NCI-H1694 (cell line): ENCODE measurements at regions not wholly inside any gene's neighbourhood (a gene's known extent, or its start where the extent isn't known, plus 50 kb on each side); places are given as distances from the start of the nearest gene placed in this dataset.

Source experiments
- DNase-seq: peaks from one replicate; lab custom pipeline; 2025; lab: John Stamatoyannopoulos, UW

GRCh38 chr3:135740211-135740610 lies 225.3 kb upstream of the PPP2R3A start:
- no peak for DNase-seq

- DNase-seq = no peak
These were observed 224.8 kb upstream of the PPP2R3A start for GRCh38 chr3:135740751-135741150.

GRCh38 chr3:135751991-135752390 lies 213.5 kb upstream of the PPP2R3A start:
- DNase-seq = no peak

GRCh38 chr3:135752851-135753250 lies 212.7 kb upstream of the PPP2R3A start:
- no peak for DNase-seq

- DNase-seq = no peak
These were observed 212.0 kb upstream of the PPP2R3A start for GRCh38 chr3:135753506-135753905.

GRCh38 chr3:135755330-135756105 lies 210.0 kb upstream of the PPP2R3A start:
- no peak for DNase-seq

- DNase-seq = no peak
These were observed 209.3 kb upstream of the PPP2R3A start for GRCh38 chr3:135756106-135756668.

GRCh38 chr3:135757421-135757820 lies 208.1 kb upstream of the PPP2R3A start:
- DNase-seq = no peak

GRCh38 chr3:135758961-135759360 lies 206.6 kb upstream of the PPP2R3A start:
- DNase-seq = no peak

GRCh38 chr3:135759651-135760050 lies 205.9 kb upstream of the PPP2R3A start:
- DNase-seq = no peak

GRCh38 chr3:135760581-135760980 lies 204.9 kb upstream of the PPP2R3A start:
- DNase-seq = no peak

- DNase-seq = no peak
These were observed 203.2 kb upstream of the PPP2R3A start for GRCh38 chr3:135762188-135762856.

GRCh38 chr3:135766115-135766514 lies 199.4 kb upstream of the PPP2R3A start:
- DNase-seq = no peak

GRCh38 chr3:135771760-135772159 lies 193.8 kb upstream of the PPP2R3A start:
- no peak for DNase-seq

- DNase-seq = no peak
These were observed 186.5 kb upstream of the PPP2R3A start for GRCh38 chr3:135779024-135779423.

GRCh38 chr3:135779590-135780235 lies 185.8 kb upstream of the PPP2R3A start:
- DNase-seq = no peak

- no peak for DNase-seq
These were observed 184.3 kb upstream of the PPP2R3A start for GRCh38 chr3:135781026-135781815.

GRCh38 chr3:135784557-135784956 lies 181.0 kb upstream of the PPP2R3A start:
- DNase-seq = no peak

- no peak for DNase-seq
These were observed 177.4 kb upstream of the PPP2R3A start for GRCh38 chr3:135788146-135788545.

GRCh38 chr3:135788978-135789377 lies 176.6 kb upstream of the PPP2R3A start:
- DNase-seq = no peak

GRCh38 chr3:135792174-135792573 lies 173.4 kb upstream of the PPP2R3A start:
- no peak for DNase-seq
